GM12865 (cell line): ENCODE measurements at regions not wholly inside any gene's neighbourhood (a gene's known extent, or its start where the extent isn't known, plus 50 kb on each side); places are given as distances from the start of the nearest gene placed in this dataset.
A peak's percentile ranks its signal among the peaks of the same experiment; 100 is the strongest.

ENCODE experiments used
- DNase-seq: peaks from one replicate; pipeline ENCODE4 v3.0.0; 2010; ENCODE audit warnings: low read depth
- H3K4me3 ChIP-seq: 2 replicates; pipeline ENCODE4 v1.5.1; 2011; ENCODE audit warnings: mild to moderate bottlenecking, low read depth, low read length, control low read depth
- CTCF ChIP-seq: IDR thresholded peaks from 2 replicates; pipeline ENCODE4 v1.5.1; 2011; ENCODE audit warnings: low read length, control low read depth, low read depth, inconsistent platforms; ENCODE audit not compliant: insufficient read depth; ENCODE audit errors: missing control alignments

- peak; percentile 39 for DNase-seq
- peak; percentile 45 for TF ChIP-seq CTCF
- H3K4me3 ChIP-seq: no peak overlapping the region
Measured at GRCh38 chr14:97010491-97011160, 213.4 kb downstream of the VRK1 start.

- TF ChIP-seq CTCF: no peak
- no peak for DNase-seq
- no peak overlapping the region for H3K4me3 ChIP-seq
Measured at GRCh38 chr14:97013878-97014277, 216.7 kb downstream of the VRK1 start.

- no peak for DNase-seq
- TF ChIP-seq CTCF: no peak
- H3K4me3 ChIP-seq: no peak overlapping the region
Measured at GRCh38 chr14:97021001-97021400, 223.8 kb downstream of the VRK1 start.

- TF ChIP-seq CTCF: no peak
- DNase-seq: no peak
- no peak overlapping the region for H3K4me3 ChIP-seq
Measured at GRCh38 chr14:97021571-97022168, 224.5 kb downstream of the VRK1 start.

GRCh38 chr14:97022741-97023140 is 225.6 kb downstream of the VRK1 start:
- H3K4me3 ChIP-seq: no peak overlapping the region
- TF ChIP-seq CTCF: no peak
- DNase-seq: no peak

GRCh38 chr14:97023871-97024270 is 226.7 kb downstream of the VRK1 start:
- DNase-seq: no peak
- H3K4me3 ChIP-seq: no peak overlapping the region
- TF ChIP-seq CTCF: no peak

- no peak overlapping the region for H3K4me3 ChIP-seq
- TF ChIP-seq CTCF: no peak
- DNase-seq: no peak
Measured at GRCh38 chr14:97024300-97024699, 227.1 kb downstream of the VRK1 start.
